Neural progenitor cell (in vitro differentiated cells): ENCODE measurements at regions not wholly inside any gene's neighbourhood (a gene's known extent, or its start where the extent isn't known, plus 50 kb on each side); places are given as distances from the start of the nearest gene placed in this dataset.

Experiments
- DNase-seq: peaks from one replicate; pipeline ENCODE4 v3.0.0-alpha.2; 2016; ENCODE audit warnings: low spot score
- H2AFZ ChIP-seq: fragments of 200-600 bp; sonication (generic); replicated peaks from 2 replicates; pipeline ENCODE4 v1.6.1; 2016; ENCODE audit warnings: antibody characterized with exemption
- H3F3A ChIP-seq: fragments of 200-600 bp; sonication (generic); 2 replicates; pipeline ENCODE4 v1.6.1; 2016; ENCODE audit warnings: antibody characterized with exemption, low read depth
- H3K27ac ChIP-seq: fragments of 200-600 bp; sonication (generic); 2 replicates; pipeline ENCODE4 v1.5.1; 2016; ENCODE audit warnings: mild to moderate bottlenecking
- H3K27me3 ChIP-seq: fragments of 200-600 bp; sonication (generic); 2 replicates; pipeline ENCODE4 v1.6.1; 2016; ENCODE audit warnings: mild to moderate bottlenecking, moderate library complexity
- H3K36me3 ChIP-seq: fragments of 200-600 bp; sonication (generic); 2 replicates; pipeline ENCODE4 v1.5.1; 2016
- H3K4me1 ChIP-seq: fragments of 200-600 bp; sonication (generic); 2 replicates; pipeline ENCODE4 v1.6.1; 2016; ENCODE audit warnings: mixed run types
- H3K4me2 ChIP-seq: fragments of 200-600 bp; sonication (generic); 2 replicates; pipeline ENCODE4 v1.6.1; 2016
- H3K4me3 ChIP-seq: fragments of 200-600 bp; sonication (generic); 2 replicates; pipeline ENCODE4 v1.5.1; 2016
- H3K79me2 ChIP-seq: fragments of 200-600 bp; sonication (generic); 2 replicates; pipeline ENCODE4 v1.6.1; 2016; ENCODE audit warnings: low read depth
- H3K9ac ChIP-seq: fragments of 200-600 bp; sonication (generic); 2 replicates; pipeline ENCODE4 v1.6.1; 2016
- H3K9me3 ChIP-seq: fragments of 200-600 bp; sonication (generic); 2 replicates; pipeline ENCODE4 v1.5.1; 2016; ENCODE audit warnings: low read depth
- H4K20me1 ChIP-seq: fragments of 200-600 bp; sonication (generic); 2 replicates; pipeline ENCODE4 v1.6.1; 2016; ENCODE audit warnings: low read depth
- H3K27ac Mint-ChIP-seq: 3 replicates; pipeline ENCODE4 v1.8.0; 2021; ENCODE audit warnings: mixed read lengths
- H3K27me3 Mint-ChIP-seq: 2 replicates; pipeline ENCODE4 v1.8.0; 2022; ENCODE audit warnings: low read depth, mild to moderate bottlenecking, inconsistent platforms, moderate library complexity, mixed read lengths; ENCODE audit not compliant: insufficient read depth
- H3K36me3 Mint-ChIP-seq: 3 replicates; pipeline ENCODE4 v1.8.0; 2021; ENCODE audit warnings: mixed read lengths
- H3K4me1 Mint-ChIP-seq: 3 replicates; pipeline ENCODE4 v1.8.0; 2021; ENCODE audit warnings: mixed read lengths
- H3K4me3 Mint-ChIP-seq: 3 replicates; pipeline ENCODE4 v1.8.0; 2021; ENCODE audit warnings: mild to moderate bottlenecking, moderate library complexity, mixed read lengths
- H3K9me3 Mint-ChIP-seq: 3 replicates; pipeline ENCODE4 v1.8.0; 2020; ENCODE audit warnings: mixed read lengths
- CTCF ChIP-seq: fragments of 200-600 bp; sonication (generic); IDR thresholded peaks from 2 replicates; pipeline ENCODE4 v1.5.1; 2017; ENCODE audit warnings: antibody characterized with exemption, mild to moderate bottlenecking
- EZH2 ChIP-seq: fragments of 200-600 bp; sonication (generic); IDR thresholded peaks from 2 replicates; pipeline ENCODE4 v1.6.1; 2017; ENCODE audit warnings: antibody characterized with exemption, mild to moderate bottlenecking, moderate library complexity
- EZH2phosphoT487 ChIP-seq: fragments of 200-600 bp; sonication (generic); IDR thresholded peaks from 2 replicates; pipeline ENCODE4 v1.6.1; 2017; ENCODE audit warnings: antibody characterized with exemption

- H3K27ac ChIP-seq, result no peak overlapping the region
- Mint-ChIP-seq H3K9me3 (peaks cover 20% of the 10 kb centered on the region), H3K36me3 (peaks cover 2% of the 10 kb centered on the region), H3K4me1 (peaks cover 18% of the 10 kb centered on the region), H3K27ac (no peak overlapping the region), H3K27me3 (peaks cover 19% of the 10 kb centered on the region), H3K4me3 (no peak overlapping the region)
- H3K27me3 ChIP-seq, result peaks cover 23% of the 10 kb centered on the region
- H3K9ac ChIP-seq, result no peak overlapping the region
- no peak overlapping the region for H3K4me3 ChIP-seq
- H3F3A ChIP-seq, result no peaks in the 10 kb centered on the region
- H3K36me3 ChIP-seq, result no peaks in the 10 kb centered on the region
- DNase-seq, result no peak
- no peaks in the 10 kb centered on the region for H3K79me2 ChIP-seq
- H3K9me3 ChIP-seq, result no peaks in the 10 kb centered on the region
- no peak overlapping the region for H3K4me2 ChIP-seq
- TF ChIP-seq CTCF (no peak), EZH2 (no peak), EZH2phosphoT487 (no peak)
- no peak overlapping the region for H2AFZ ChIP-seq
- H4K20me1 ChIP-seq, result no peaks in the 10 kb centered on the region
- H3K4me1 ChIP-seq, result peaks cover 8% of the 10 kb centered on the region
These were observed 51.4 kb upstream of the MSX1 start for GRCh38 chr4:4808086-4808485.

GRCh38 chr4:4805887-4806286 is 53.6 kb upstream of the MSX1 start:
- Mint-ChIP-seq H3K27me3 (peaks cover 10% of the 10 kb centered on the region), H3K9me3 (peaks cover 20% of the 10 kb centered on the region), H3K36me3 (peaks cover 2% of the 10 kb centered on the region), H3K27ac (no peak overlapping the region), H3K4me3 (no peak overlapping the region), H3K4me1 (peaks cover 17% of the 10 kb centered on the region)
- Histone ChIP-seq H3F3A (no peaks in the 10 kb centered on the region), H4K20me1 (no peaks in the 10 kb centered on the region), H3K79me2 (no peaks in the 10 kb centered on the region), H3K4me3 (no peak overlapping the region), H3K4me2 (no peak overlapping the region), H3K27ac (no peak overlapping the region), H3K36me3 (no peaks in the 10 kb centered on the region), H3K27me3 (peaks cover 5% of the 10 kb centered on the region), H3K4me1 (peaks cover 7% of the 10 kb centered on the region), H3K9ac (no peak overlapping the region), H3K9me3 (no peaks in the 10 kb centered on the region), H2AFZ (no peak overlapping the region)
- TF ChIP-seq CTCF (no peak), EZH2phosphoT487 (no peak), EZH2 (no peak)
- no peak for DNase-seq

- H3K36me3 Mint-ChIP-seq, result peaks cover 1% of the 10 kb centered on the region
- Histone ChIP-seq H3K9ac (no peak overlapping the region), H3K9me3 (no peaks in the 10 kb centered on the region), H3K27ac (no peak overlapping the region), H3F3A (no peaks in the 10 kb centered on the region), H3K79me2 (no peaks in the 10 kb centered on the region), H3K36me3 (no peaks in the 10 kb centered on the region), H4K20me1 (no peaks in the 10 kb centered on the region), H3K27me3 (peaks cover 24% of the 10 kb centered on the region), H3K4me3 (no peak overlapping the region), H3K4me2 (no peak overlapping the region), H2AFZ (no peak overlapping the region), H3K4me1 (no peaks in the 10 kb centered on the region)
- TF ChIP-seq EZH2phosphoT487, result no peak
- no peak for TF ChIP-seq EZH2
- no peak for TF ChIP-seq CTCF
- H3K9me3 Mint-ChIP-seq, result peaks cover 15% of the 10 kb centered on the region
- no peak overlapping the region for H3K27ac Mint-ChIP-seq
- DNase-seq, result no peak
- H3K4me3 Mint-ChIP-seq, result no peak overlapping the region
- H3K4me1 Mint-ChIP-seq, result peaks cover 17% of the 10 kb centered on the region
- H3K27me3 Mint-ChIP-seq, result peaks cover 9% of the 10 kb centered on the region
These were observed 55.6 kb upstream of the MSX1 start for GRCh38 chr4:4803912-4804296.
